Endothelial cell of umbilical vein (primary cell): ENCODE measurements at regions not wholly inside any gene's neighbourhood (a gene's known extent, or its start where the extent isn't known, plus 50 kb on each side); places are given as distances from the start of the nearest gene placed in this dataset.

Experiments
- BruUV-seq: library from RNA; stranded (reverse); fragments of 400-500 nt; replicated peaks from 2 replicates; lab custom pipeline; 2021; lab: Mats Ljungman, UMichigan
- CTCF ChIA-PET: fragments of 300-600, 350-600 bp; sonication (Branson Sonifier 250); formaldehyde crosslinking; loops from one replicate; lab custom pipeline; 2021; ENCODE audit warnings: antibody characterized with exemption, inconsistent platforms; lab: Charles Lee
- POLR2A ChIA-PET: fragments of 300-600, 350-600 bp; sonication (Branson Sonifier 250); formaldehyde crosslinking; loops from one replicate; lab custom pipeline; 2021; ENCODE audit warnings: antibody characterized with exemption, inconsistent platforms; lab: Charles Lee
- DNase-seq: peaks from one replicate; pipeline ENCODE4 v3.0.0-alpha.2; 2011; ENCODE audit warnings: low read depth, low spot score
- FAIRE-seq: peaks from 2 replicates; lab custom pipeline; 2011; peaks lifted over from hg19 to GRCh38; lab: Jason Lieb, UNC
- H2AFZ ChIP-seq: 2 replicates; pipeline ENCODE4 v1.6.0; 2012; ENCODE audit warnings: low read depth, low read length, control low read depth, inconsistent platforms
- H3K27ac ChIP-seq: 2 replicates; pipeline ENCODE4 v1.5.1; 2011; ENCODE audit warnings: low read depth, mild to moderate bottlenecking, control low read depth, low read length, moderate library complexity; ENCODE audit not compliant: insufficient read depth
- H3K27me3 ChIP-seq, 2 experiments: 2 replicates each; pipeline versions ENCODE4 v1.6.0 to v1.6.1; 2011; ENCODE audit warnings: low read length in 2 of 2, mixed read lengths in 1 of 2; ENCODE audit not compliant: control insufficient read depth in 2 of 2, insufficient read depth in 2 of 2
- H3K36me3 ChIP-seq, 2 experiments: 2 replicates in 1 of 2; 3 replicates in 1 of 2; pipeline ENCODE4 v1.5.1; 2011; ENCODE audit warnings: low read length in 2 of 2, mild to moderate bottlenecking in 1 of 2, moderate library complexity in 1 of 2; ENCODE audit not compliant: control insufficient read depth in 2 of 2, insufficient read depth in 2 of 2; ENCODE audit errors: extremely low read depth in 1 of 2
- H3K4me1 ChIP-seq: 3 replicates; pipeline ENCODE4 v1.5.1; 2011; ENCODE audit warnings: mild to moderate bottlenecking, low read length; ENCODE audit not compliant: control insufficient read depth, insufficient read depth; ENCODE audit errors: extremely low read depth
- H3K4me2 ChIP-seq: 2 replicates; pipeline ENCODE4 v1.6.1; 2011; ENCODE audit warnings: low read length, control low read depth, mixed read lengths; ENCODE audit not compliant: insufficient read depth
- H3K4me3 ChIP-seq, 3 experiments: fragments of 200-600 bp in 1 of 3; sonication (generic), shearing (Covaris generic) in 1 of 3; replicated peaks in 1 of 3; 2 replicates each; pipeline ENCODE4 v1.5.1; 2011 to 2016; ENCODE audit warnings: control low read depth in 3 of 3, low read length in 3 of 3, mild to moderate bottlenecking in 2 of 3, inconsistent platforms in 1 of 3, low read depth in 1 of 3, moderate library complexity in 1 of 3; ENCODE audit not compliant: insufficient read depth in 1 of 3
- H3K79me2 ChIP-seq: 2 replicates; pipeline ENCODE4 v1.6.0; 2012; ENCODE audit warnings: low read length, inconsistent platforms; ENCODE audit not compliant: control insufficient read depth, insufficient read depth
- H3K9ac ChIP-seq: replicated peaks from 2 replicates; pipeline ENCODE3; 2011; ENCODE audit warnings: low read length, control low read depth; ENCODE audit not compliant: insufficient read depth; ENCODE audit errors: extremely low read depth
- H3K9me1 ChIP-seq: replicated peaks from 3 replicates; pipeline ENCODE4 v1.6.0; 2011; ENCODE audit warnings: mild to moderate bottlenecking, low read length; ENCODE audit not compliant: control insufficient read depth, insufficient read depth; ENCODE audit errors: extremely low read depth
- H3K9me3 ChIP-seq: replicated peaks from 2 replicates; pipeline ENCODE4 v1.5.1; 2012; ENCODE audit warnings: low read length, inconsistent platforms; ENCODE audit not compliant: control insufficient read depth, insufficient read depth
- H4K20me1 ChIP-seq: replicated peaks from 2 replicates; pipeline ENCODE3; 2011; ENCODE audit warnings: mild to moderate bottlenecking, low read length; ENCODE audit not compliant: control insufficient read depth, insufficient read depth; ENCODE audit errors: extremely low read depth
- CTCF ChIP-seq, 2 donors: IDR thresholded peaks; 1 replicate in 1 of 2; 2 replicates in 1 of 2; pipeline ENCODE4 v1.5.1; 2011; ENCODE audit warnings: low read length in 2 of 2, mild to moderate bottlenecking in 2 of 2, moderate library complexity in 2 of 2, control low read depth in 1 of 2, inconsistent platforms in 1 of 2, low read depth in 1 of 2; ENCODE audit not compliant: insufficient read depth in 1 of 2; ENCODE audit errors: extremely low read depth in 1 of 2
- EZH2 ChIP-seq: IDR thresholded peaks from 2 replicates; pipeline ENCODE4 v1.6.1; 2012; ENCODE audit warnings: borderline replicate concordance, low read depth, mild to moderate bottlenecking, moderate library complexity, low read length, inconsistent platforms; ENCODE audit not compliant: severe bottlenecking
- FOS ChIP-seq: IDR thresholded peaks from 2 replicates; pipeline ENCODE4 v1.6.1; 2011; ENCODE audit warnings: mild to moderate bottlenecking, low read length, moderate library complexity, borderline replicate concordance; ENCODE audit not compliant: insufficient read depth
- GATA2 ChIP-seq: IDR thresholded peaks from 2 replicates; pipeline ENCODE4 v1.7.0; 2011; ENCODE audit warnings: low read depth, mild to moderate bottlenecking, moderate library complexity, mixed read lengths, low read length; ENCODE audit not compliant: insufficient read length, insufficient read depth
- JUN ChIP-seq: IDR thresholded peaks from 2 replicates; pipeline ENCODE4 v1.6.1; 2011; ENCODE audit warnings: borderline replicate concordance, low read depth; ENCODE audit not compliant: insufficient read length, insufficient read depth
- MAX ChIP-seq: IDR thresholded peaks from 2 replicates; pipeline ENCODE4 v1.6.1; 2011; ENCODE audit not compliant: insufficient read depth, insufficient read length
- MYC ChIP-seq: IDR thresholded peaks from one replicate; pipeline ENCODE4 v1.6.1; 2011; ENCODE audit warnings: mild to moderate bottlenecking, low read depth, low read length
- POLR2A ChIP-seq: IDR thresholded peaks from 2 replicates; pipeline ENCODE4 v1.6.1; 2012; ENCODE audit warnings: low read depth, mild to moderate bottlenecking, control low read depth, low read length
- POLR2AphosphoS5 ChIP-seq: IDR thresholded peaks from 2 replicates; pipeline ENCODE4 v1.6.1; 2012; ENCODE audit warnings: low read depth, mild to moderate bottlenecking, control low read depth, low read length, moderate library complexity; ENCODE audit not compliant: insufficient read depth
- dilution Hi-C: fragments of 300-500 bp; cut with MboI; formaldehyde crosslinking; loops from one replicate; pipeline ENCODE4 v1.15.0; 2019; ENCODE audit warnings: low sequenced_read_pairs; ENCODE audit not compliant: extremely low pct_ligation_motif_present
- intact Hi-C: fragments of 100-400 bp; cut with micrococcal nuclease; formaldehyde crosslinking; loops from one replicate; pipeline ENCODE4 v1.10.0; 2022

- FAIRE-seq (no peak), DNase-seq (no peak)
- dilution Hi-C loops, result no loop called here
Measured at GRCh38 chr6:156589281-156589680, 187.9 kb upstream of the ARID1B start.

More at GRCh38 chr6:156589281-156589680, 187.9 kb upstream of the ARID1B start:
- intact Hi-C loops, result no loop called here
- Histone ChIP-seq H3K4me2 (no peak overlapping the region), H2AFZ (no peak overlapping the region), H3K27me3 (no peaks in the 10 kb centered on the region), H3K9ac (no peak overlapping the region), H3K9me3 (no peaks in the 10 kb centered on the region), H3K9me1 (no peaks in the 10 kb centered on the region), H4K20me1 (no peaks in the 10 kb centered on the region), H3K4me1 (no peaks in the 10 kb centered on the region), H3K27ac (no peak overlapping the region), H3K36me3 (no peaks in the 10 kb centered on the region), H3K79me2 (no peaks in the 10 kb centered on the region), H3K4me3 (no peak overlapping the region)
- BruUV-seq, result no TSS peak
- CTCF ChIA-PET, result no interaction called here
- TF ChIP-seq POLR2AphosphoS5 (no peak), GATA2 (no peak), MYC (no peak), EZH2 (no peak), POLR2A (no peak), CTCF (IDR thresholded peaks at IDR 0.05; ENCODE audit: extremely low read depth in 1 of 2, insufficient read depth in 1 of 2, low read depth in 1 of 2, low read length in 2 of 2) (no peak), MAX (no peak), FOS (no peak), JUN (no peak)
- POLR2A ChIA-PET, result no interaction called here
